Stimulated activated CD4-positive, alpha-beta T cell treated with anti-CD3 and anti-CD28 coated beads, Interleukin-2, amount 100 ng/mL, for 48 hours (primary cell): ENCODE measurements at regions not wholly inside any gene's neighbourhood (a gene's known extent, or its start where the extent isn't known, plus 50 kb on each side); places are given as distances from the start of the nearest gene placed in this dataset.

ENCODE experiments used
- DNase-seq, 2 donors: peaks; one replicate each; pipeline ENCODE4 v3.0.0-alpha.2; 2020

GRCh38 chr7:106812027-106812643 lies 52.9 kb upstream of the PIK3CG start:
- no peak for DNase-seq

GRCh38 chr7:106813705-106814305 lies 51.3 kb upstream of the PIK3CG start:
- no peak for DNase-seq

- no peak for DNase-seq
These were observed 50.2 kb upstream of the PIK3CG start for GRCh38 chr7:106814887-106815286.
